HG03575 (cell line): ENCODE measurements at regions not wholly inside any gene's neighbourhood (a gene's known extent, or its start where the extent isn't known, plus 50 kb on each side); places are given as distances from the start of the nearest gene placed in this dataset.
"Not testable (repeated sequence)": the region's sequence is repeated elsewhere in the genome, so short reads cannot be mapped to it uniquely, and the experiment has no call there.

Experiments
- ATAC-seq: cut with Tn5 transposase; IDR thresholded peaks from one replicate; pipeline ENCODE4 v1.9.1; 2021; ENCODE audit not compliant: unreplicated experiment, insufficient number of reproducible peaks, low FRiP score; ENCODE audit errors: extremely low read depth

- no peak for ATAC-seq
Observed at GRCh38 chrX:118249146-118249545, 96.8 kb upstream of the WDR44 start.

- ATAC-seq = no peak
Observed at GRCh38 chrX:118250445-118250844, 95.5 kb upstream of the WDR44 start.

- no peak for ATAC-seq
Observed at GRCh38 chrX:118251271-118251670, 94.6 kb upstream of the WDR44 start.

- no peak for ATAC-seq
Observed at GRCh38 chrX:118252967-118253366, 92.9 kb upstream of the WDR44 start.

GRCh38 chrX:118254611-118255010 is 91.3 kb upstream of the WDR44 start:
- ATAC-seq = no peak

GRCh38 chrX:118255921-118256320 is 90.0 kb upstream of the WDR44 start:
- no peak for ATAC-seq

- no peak for ATAC-seq
Observed at GRCh38 chrX:118257781-118258180, 88.1 kb upstream of the WDR44 start.

- no peak for ATAC-seq
Observed at GRCh38 chrX:118259213-118259612, 86.7 kb upstream of the WDR44 start.

GRCh38 chrX:118261151-118261550 is 84.8 kb upstream of the WDR44 start:
- ATAC-seq = no peak

- no peak for ATAC-seq
Observed at GRCh38 chrX:118271775-118272174, 74.1 kb upstream of the WDR44 start.

GRCh38 chrX:118272242-118272641 is 73.7 kb upstream of the WDR44 start:
- ATAC-seq = no peak

- no peak for ATAC-seq
Observed at GRCh38 chrX:118286066-118286762, 59.7 kb upstream of the WDR44 start.

- ATAC-seq = not testable (repeated sequence)
Observed at GRCh38 chrX:118295818-118296217, 50.1 kb upstream of the WDR44 start.
